Brain microvascular endothelial cell (primary cell): ENCODE measurements at regions not wholly inside any gene's neighbourhood (a gene's known extent, or its start where the extent isn't known, plus 50 kb on each side); places are given as distances from the start of the nearest gene placed in this dataset.

Source experiments
- DNase-seq: peaks from one replicate; pipeline ENCODE4 v3.0.0-alpha.2; 2020
- H3K27ac ChIP-seq: fragments of 250-450 bp; sonication (Bioruptor Pico); 2 replicates; pipeline ENCODE4 v1.5.1; 2020; ENCODE audit warnings: mild to moderate bottlenecking, moderate library complexity
- H3K27me3 ChIP-seq: fragments of 250-450 bp; sonication (Bioruptor Pico); replicated peaks from 2 replicates; pipeline ENCODE4 v1.5.1; 2020; ENCODE audit warnings: mild to moderate bottlenecking
- H3K36me3 ChIP-seq: fragments of 250-450 bp; sonication (Bioruptor Pico); replicated peaks from 2 replicates; pipeline ENCODE4 v1.5.1; 2020; ENCODE audit warnings: mild to moderate bottlenecking
- H3K4me3 ChIP-seq: 2 replicates; pipeline ENCODE4 v1.5.1; 2011; ENCODE audit warnings: low read depth, mild to moderate bottlenecking, control low read depth, low read length, moderate library complexity
- CTCF ChIP-seq: IDR thresholded peaks from 2 replicates; pipeline ENCODE4 v1.5.1; 2011; ENCODE audit warnings: low read depth, mild to moderate bottlenecking, moderate library complexity, low read length, control low read depth, inconsistent platforms; ENCODE audit errors: missing control alignments
- in situ Hi-C: cut with HindIII; loops from 2 replicates; pipeline ENCODE4 v1.10.0; 2017; ENCODE audit warnings: low sequenced_read_pairs, low pct_ligation_motif_present

- peak overlapping the region; percentile 28 for H3K27ac ChIP-seq
- no peaks in the 10 kb centered on the region for H3K36me3 ChIP-seq
- DNase-seq: peak; percentile 29
- in situ Hi-C loops: no loop called here
- H3K4me3 ChIP-seq: no peak overlapping the region
- no peak for TF ChIP-seq CTCF
- no peaks in the 10 kb centered on the region for H3K27me3 ChIP-seq
These were observed 93.5 kb upstream of the SLC14A2 start for GRCh38 chr18:45521777-45522176.

DNA sequence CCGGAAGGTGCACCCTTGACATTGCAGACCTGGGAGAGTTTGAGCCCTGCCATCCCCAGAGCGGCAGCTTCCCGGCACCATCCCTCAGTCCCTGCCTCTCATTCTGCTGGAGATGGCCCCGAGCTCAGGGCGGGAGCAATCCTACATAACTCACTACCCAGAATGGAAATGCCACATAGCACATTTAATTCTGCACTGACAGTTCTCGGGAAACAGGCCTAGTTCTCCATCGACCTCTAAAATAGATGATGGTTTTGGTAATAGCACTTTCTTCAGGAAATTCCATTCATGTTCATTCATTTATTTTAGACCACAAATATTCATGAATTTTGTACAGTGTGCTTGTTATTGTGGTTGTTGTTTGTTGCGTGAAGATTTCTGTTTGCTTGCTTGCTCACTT, 92.9 kb upstream of the SLC14A2 start:
- in situ Hi-C loops: no loop called here
- Histone ChIP-seq H3K27me3 (no peaks in the 10 kb centered on the region), H3K36me3 (no peaks in the 10 kb centered on the region), H3K27ac (peak overlapping the region; percentile 22), H3K4me3 (no peak overlapping the region)
- no peak for TF ChIP-seq CTCF
- DNase-seq: peak; percentile 33

GRCh38 chr18:45525301-45525700, 90.0 kb upstream of the SLC14A2 start:
- H3K4me3 ChIP-seq: no peak overlapping the region
- H3K36me3 ChIP-seq: no peaks in the 10 kb centered on the region
- no peak overlapping the region for H3K27ac ChIP-seq
- TF ChIP-seq CTCF: no peak
- DNase-seq: no peak
- no peaks in the 10 kb centered on the region for H3K27me3 ChIP-seq
- in situ Hi-C loops: no loop called here

DNA sequence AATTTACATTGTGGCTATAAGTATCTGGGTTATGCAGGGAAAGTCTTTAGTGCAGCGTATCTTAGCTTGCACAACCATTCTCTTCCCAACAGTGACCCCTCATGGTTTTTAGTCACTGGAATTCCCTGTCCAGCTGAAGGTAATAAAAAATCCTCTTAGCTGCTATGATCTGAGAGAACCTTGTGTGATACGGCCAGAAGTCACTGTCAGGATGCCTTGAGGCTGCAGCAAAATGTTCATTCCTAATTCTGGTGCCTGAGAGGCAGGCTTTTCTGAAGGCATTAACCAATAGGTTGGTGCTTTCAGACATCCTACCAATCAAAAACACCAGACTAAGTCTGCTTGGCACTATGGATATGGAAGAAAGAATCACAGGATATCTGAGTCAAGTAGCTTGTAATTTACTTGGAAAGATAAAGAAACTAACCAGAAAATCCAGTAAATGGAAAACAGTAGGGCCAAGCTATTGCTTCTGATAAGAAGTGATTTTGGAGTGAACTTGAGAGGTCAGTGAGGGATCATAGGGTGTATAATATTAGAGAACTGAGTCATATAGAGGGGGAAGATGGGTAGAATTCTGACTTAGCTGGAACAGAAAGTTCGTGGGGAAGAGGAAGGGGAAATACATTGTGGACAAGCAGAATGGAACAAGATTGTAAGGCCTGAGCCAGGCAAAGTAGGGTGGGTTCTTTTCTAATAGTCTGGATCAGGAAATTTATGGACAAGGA, 89.0 kb upstream of the SLC14A2 start:
- no peak overlapping the region for H3K4me3 ChIP-seq
- DNase-seq: peak; percentile 27
- in situ Hi-C loops: no loop called here
- TF ChIP-seq CTCF: peak; percentile 31
- H3K27me3 ChIP-seq: no peaks in the 10 kb centered on the region
- no peak overlapping the region for H3K27ac ChIP-seq
- no peaks in the 10 kb centered on the region for H3K36me3 ChIP-seq

DNA sequence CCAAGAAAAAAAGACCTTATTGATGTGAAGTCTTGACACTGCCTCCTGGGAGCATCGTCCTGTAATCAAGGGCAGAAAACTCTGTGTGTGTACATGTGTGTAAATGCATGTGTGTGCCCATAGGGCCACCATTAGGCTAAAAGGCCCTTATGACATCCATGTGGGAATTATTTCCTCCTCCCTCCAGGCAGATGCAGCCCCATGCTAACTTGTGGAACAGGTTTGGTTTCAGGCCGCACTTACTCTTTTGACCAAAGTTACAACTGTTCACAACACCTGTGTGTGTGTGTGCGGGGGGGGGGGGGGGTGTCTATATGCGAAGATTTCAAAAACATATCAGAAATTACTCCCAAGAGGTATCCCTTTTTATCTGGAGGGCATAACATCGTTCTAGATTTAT, 87.4 kb upstream of the SLC14A2 start:
- Histone ChIP-seq H3K36me3 (no peaks in the 10 kb centered on the region), H3K27me3 (no peaks in the 10 kb centered on the region), H3K4me3 (no peak overlapping the region), H3K27ac (no peak overlapping the region)
- no peak for TF ChIP-seq CTCF
- no peak for DNase-seq
- in situ Hi-C loops: no loop called here

- Histone ChIP-seq H3K36me3 (no peaks in the 10 kb centered on the region), H3K27ac (no peak overlapping the region), H3K27me3 (no peaks in the 10 kb centered on the region), H3K4me3 (no peak overlapping the region)
- TF ChIP-seq CTCF: no peak
- in situ Hi-C loops: no loop called here
- DNase-seq: no peak
These were observed 86.5 kb upstream of the SLC14A2 start for GRCh38 chr18:45528712-45529336.
